ENCODE measurements at regions not wholly inside any gene's neighbourhood (a gene's known extent, or its start where the extent isn't known, plus 50 kb on each side); places are given as distances from the start of the nearest gene placed in this dataset.

GRCh38 chr18:42530276-42530675 lies 575.2 kb downstream of the PIK3C3 start:
- Histone ChIP-seq H3K36me3 (ENCODE audit: control insufficient read depth in 2 of 2, extremely low read depth in 1 of 2, insufficient read depth in 2 of 2, low read length in 2 of 2) (no peaks in the 10 kb centered on the region), H3K9ac (replicated peaks; ENCODE audit: extremely low read depth, insufficient read depth, low read length) (no peak overlapping the region), H3K27me3 (ENCODE audit: control insufficient read depth in 2 of 2, insufficient read depth in 2 of 2, low read length in 2 of 2) (no peaks in the 10 kb centered on the region), H3K27ac (ENCODE audit: insufficient read depth, low read depth, low read length) (no peak overlapping the region), H3K4me2 (ENCODE audit: insufficient read depth, low read length) (no peak overlapping the region), H3K79me2 (ENCODE audit: control insufficient read depth, insufficient read depth, low read length) (no peaks in the 10 kb centered on the region), H3K4me3 (replicated peaks in 1 of 3; ENCODE audit: insufficient read depth in 1 of 3, low read depth in 1 of 3, low read length in 3 of 3) (no peak overlapping the region), H3K9me1 (replicated peaks; ENCODE audit: control insufficient read depth, extremely low read depth, insufficient read depth, low read length) (no peaks in the 10 kb centered on the region), H3K4me1 (ENCODE audit: control insufficient read depth, extremely low read depth, insufficient read depth, low read length) (no peaks in the 10 kb centered on the region), H2AFZ (ENCODE audit: low read depth, low read length) (no peak overlapping the region), H3K9me3 (replicated peaks; ENCODE audit: control insufficient read depth, insufficient read depth, low read length) (no peaks in the 10 kb centered on the region), H4K20me1 (replicated peaks; ENCODE audit: control insufficient read depth, extremely low read depth, insufficient read depth, low read length) (no peaks in the 10 kb centered on the region)
- FAIRE-seq (no peak), DNase-seq (ENCODE audit: low read depth, low spot score) (no peak)
- ChIA-PET POLR2A (no interaction called here), CTCF (no interaction called here)
- intact Hi-C loops (cut with micrococcal nuclease) (no loop called here), dilution Hi-C loops (cut with MboI; ENCODE audit: extremely low pct_ligation_motif_present, low sequenced_read_pairs) (no loop called here)
- no TSS peak for BruUV-seq (replicated peaks)
- TF ChIP-seq GATA2 (IDR thresholded peaks at IDR 0.05; ENCODE audit: insufficient read depth, insufficient read length, low read depth, low read length) (no peak), JUN (IDR thresholded peaks at IDR 0.05; ENCODE audit: borderline replicate concordance, insufficient read depth, insufficient read length, low read depth) (no peak), MYC (IDR thresholded peaks at IDR 0.05; ENCODE audit: low read depth, low read length) (no peak), POLR2A (IDR thresholded peaks at IDR 0.05; ENCODE audit: low read depth, low read length) (no peak), POLR2AphosphoS5 (IDR thresholded peaks at IDR 0.05; ENCODE audit: insufficient read depth, low read depth, low read length) (no peak), CTCF (IDR thresholded peaks at IDR 0.05; ENCODE audit: extremely low read depth in 1 of 2, insufficient read depth in 1 of 2, low read depth in 1 of 2, low read length in 2 of 2) (no peak), FOS (IDR thresholded peaks at IDR 0.05; ENCODE audit: borderline replicate concordance, insufficient read depth, low read length) (no peak), EZH2 (IDR thresholded peaks at IDR 0.05; ENCODE audit: borderline replicate concordance, low read depth, low read length, severe bottlenecking) (no peak)
- TF ChIP-seq, protein P1, sequence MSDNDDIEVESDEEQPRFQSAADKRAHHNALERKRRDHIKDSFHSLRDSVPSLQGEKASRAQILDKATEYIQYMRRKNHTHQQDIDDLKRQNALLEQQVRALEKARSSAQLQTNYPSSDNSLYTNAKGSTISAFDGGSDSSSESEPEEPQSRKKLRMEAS (IDR thresholded peaks at IDR 0.05; ENCODE audit: insufficient read depth, insufficient read length), result no peak

Measured in endothelial cell of umbilical vein (primary cell).